ENCODE measurements at regions not wholly inside any gene's neighbourhood (a gene's known extent, or its start where the extent isn't known, plus 50 kb on each side); places are given as distances from the start of the nearest gene placed in this dataset.

DNA sequence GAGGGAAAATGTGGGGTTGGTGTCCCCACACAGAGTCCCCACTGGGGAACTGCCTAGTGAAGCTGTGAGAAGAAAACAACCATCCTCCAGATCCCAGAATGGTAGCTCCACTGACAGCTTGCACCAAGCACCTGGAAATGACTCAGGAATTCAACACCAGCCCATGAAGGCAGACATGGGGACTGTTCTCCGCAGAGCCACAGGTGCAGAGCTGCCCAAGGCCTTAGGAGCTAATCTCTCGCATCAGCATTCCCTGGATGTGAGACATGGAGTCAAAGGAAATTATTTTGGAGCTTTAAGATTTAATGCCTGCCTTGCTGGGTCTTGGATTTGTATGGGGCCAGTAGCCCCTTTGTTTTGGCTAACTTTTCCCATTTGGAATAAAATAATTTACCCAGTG, 367.9 kb downstream of the FAM133A start:
- no peak for DNase-seq (ENCODE audit: low read depth in 2 of 2)
- TF ChIP-seq, protein P1, sequence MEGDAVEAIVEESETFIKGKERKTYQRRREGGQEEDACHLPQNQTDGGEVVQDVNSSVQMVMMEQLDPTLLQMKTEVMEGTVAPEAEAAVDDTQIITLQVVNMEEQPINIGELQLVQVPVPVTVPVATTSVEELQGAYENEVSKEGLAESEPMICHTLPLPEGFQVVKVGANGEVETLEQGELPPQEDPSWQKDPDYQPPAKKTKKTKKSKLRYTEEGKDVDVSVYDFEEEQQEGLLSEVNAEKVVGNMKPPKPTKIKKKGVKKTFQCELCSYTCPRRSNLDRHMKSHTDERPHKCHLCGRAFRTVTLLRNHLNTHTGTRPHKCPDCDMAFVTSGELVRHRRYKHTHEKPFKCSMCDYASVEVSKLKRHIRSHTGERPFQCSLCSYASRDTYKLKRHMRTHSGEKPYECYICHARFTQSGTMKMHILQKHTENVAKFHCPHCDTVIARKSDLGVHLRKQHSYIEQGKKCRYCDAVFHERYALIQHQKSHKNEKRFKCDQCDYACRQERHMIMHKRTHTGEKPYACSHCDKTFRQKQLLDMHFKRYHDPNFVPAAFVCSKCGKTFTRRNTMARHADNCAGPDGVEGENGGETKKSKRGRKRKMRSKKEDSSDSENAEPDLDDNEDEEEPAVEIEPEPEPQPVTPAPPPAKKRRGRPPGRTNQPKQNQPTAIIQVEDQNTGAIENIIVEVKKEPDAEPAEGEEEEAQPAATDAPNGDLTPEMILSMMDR (IDR thresholded peaks at IDR 0.05; ENCODE audit: low read depth, low read length), result no peak
- no peak overlapping the region for H3K4me3 ChIP-seq (replicated peaks in 1 of 2; ENCODE audit: low read depth in 2 of 2, low read length in 2 of 2)

DNA sequence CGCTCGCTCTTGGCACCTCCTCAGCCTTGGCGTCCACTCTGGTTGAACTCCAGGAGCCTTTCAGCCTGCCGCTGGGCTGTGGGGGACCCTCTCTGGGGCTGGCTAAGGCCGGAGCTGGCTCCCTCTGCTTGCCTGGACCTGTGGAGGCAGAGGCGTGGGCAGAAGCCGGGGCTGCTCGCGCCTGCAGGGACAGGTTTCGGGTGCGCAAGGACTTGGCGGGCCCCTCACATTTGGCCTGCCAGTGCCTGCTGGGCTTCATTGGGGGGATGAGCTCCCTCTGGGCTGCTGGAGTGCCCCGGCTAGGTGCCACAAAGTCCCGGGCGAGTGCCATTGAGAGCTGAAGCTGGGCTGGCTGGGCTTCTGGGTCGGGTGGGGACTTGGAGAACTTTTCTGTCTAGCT, 371.7 kb downstream of the FAM133A start:
- TF ChIP-seq, protein P1 (IDR thresholded peaks at IDR 0.05; ENCODE audit: low read depth, low read length), result no peak
- no peak for DNase-seq (ENCODE audit: low read depth in 2 of 2)
- H3K4me3 ChIP-seq (replicated peaks in 1 of 2; ENCODE audit: low read depth in 2 of 2, low read length in 2 of 2), result no peak overlapping the region

DNA sequence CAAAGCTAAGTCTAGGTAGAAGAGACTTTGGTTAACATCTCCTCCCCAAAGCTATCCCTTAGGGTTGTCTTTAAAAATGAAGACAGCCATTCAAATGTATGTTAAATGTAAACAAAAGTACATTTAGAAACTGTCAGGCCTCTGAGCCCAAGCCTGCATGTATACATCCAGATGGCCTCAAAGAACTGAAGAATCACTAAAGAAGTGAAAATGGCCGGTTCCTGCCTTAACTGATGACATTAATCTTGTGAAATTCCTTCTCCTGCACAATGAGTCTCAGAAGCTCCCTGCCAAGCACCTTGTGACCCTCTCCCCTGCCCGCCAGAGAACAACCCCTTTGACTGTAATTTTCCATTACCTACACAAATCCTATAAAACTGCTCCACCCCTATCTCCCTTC, 377.9 kb downstream of the FAM133A start:
- no peak for DNase-seq (ENCODE audit: low read depth in 2 of 2)
- no peak overlapping the region for H3K4me3 ChIP-seq (replicated peaks in 1 of 2; ENCODE audit: low read depth in 2 of 2, low read length in 2 of 2)
- TF ChIP-seq, protein P1 (IDR thresholded peaks at IDR 0.05; ENCODE audit: low read depth, low read length), result no peak

DNA sequence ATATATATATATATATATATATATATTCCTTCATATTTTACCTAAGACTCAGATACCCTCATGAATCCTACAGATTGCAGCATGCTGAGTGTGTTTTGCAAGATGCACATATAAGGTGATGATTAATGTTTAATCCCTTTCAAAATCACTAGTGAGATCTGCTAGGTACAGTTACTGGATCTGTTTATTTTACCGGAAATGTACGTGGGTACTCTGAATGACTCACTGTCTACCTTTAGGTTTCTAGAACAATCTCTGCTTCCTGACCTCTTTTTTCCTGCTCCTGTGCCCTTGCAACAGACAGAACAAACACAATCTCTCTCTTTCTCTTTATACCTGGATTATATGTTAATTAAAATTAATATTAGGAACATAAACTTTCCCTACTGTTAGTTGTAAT, 379.6 kb downstream of the FAM133A start:
- TF ChIP-seq, protein P1 (IDR thresholded peaks at IDR 0.05; ENCODE audit: low read depth, low read length), result no peak
- H3K4me3 ChIP-seq (replicated peaks in 1 of 2; ENCODE audit: low read depth in 2 of 2, low read length in 2 of 2), result no peak overlapping the region
- DNase-seq (ENCODE audit: low read depth in 2 of 2), result no peak

DNA sequence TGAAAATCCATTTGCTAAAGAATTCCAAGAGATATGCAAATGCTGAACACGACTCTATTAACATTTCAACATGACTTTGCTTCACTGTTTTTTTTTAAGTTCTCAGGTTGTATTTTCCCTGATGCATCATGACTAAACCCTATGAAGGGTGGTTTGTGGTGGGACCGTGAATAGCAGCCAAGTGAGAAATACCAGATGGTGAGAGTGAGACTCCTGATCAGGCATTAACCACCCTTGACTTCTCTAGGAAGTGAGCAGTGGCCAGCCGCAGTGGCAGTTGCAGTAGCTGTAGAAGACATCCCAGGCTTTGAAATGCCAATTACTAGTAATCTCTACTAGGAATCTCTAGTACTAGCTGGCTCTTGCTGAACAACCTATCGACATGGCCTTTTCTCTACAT, 383.4 kb downstream of the FAM133A start:
- DNase-seq (ENCODE audit: low read depth in 2 of 2), result no peak
- TF ChIP-seq, protein P1 (IDR thresholded peaks at IDR 0.05; ENCODE audit: low read depth, low read length), result no peak

DNA sequence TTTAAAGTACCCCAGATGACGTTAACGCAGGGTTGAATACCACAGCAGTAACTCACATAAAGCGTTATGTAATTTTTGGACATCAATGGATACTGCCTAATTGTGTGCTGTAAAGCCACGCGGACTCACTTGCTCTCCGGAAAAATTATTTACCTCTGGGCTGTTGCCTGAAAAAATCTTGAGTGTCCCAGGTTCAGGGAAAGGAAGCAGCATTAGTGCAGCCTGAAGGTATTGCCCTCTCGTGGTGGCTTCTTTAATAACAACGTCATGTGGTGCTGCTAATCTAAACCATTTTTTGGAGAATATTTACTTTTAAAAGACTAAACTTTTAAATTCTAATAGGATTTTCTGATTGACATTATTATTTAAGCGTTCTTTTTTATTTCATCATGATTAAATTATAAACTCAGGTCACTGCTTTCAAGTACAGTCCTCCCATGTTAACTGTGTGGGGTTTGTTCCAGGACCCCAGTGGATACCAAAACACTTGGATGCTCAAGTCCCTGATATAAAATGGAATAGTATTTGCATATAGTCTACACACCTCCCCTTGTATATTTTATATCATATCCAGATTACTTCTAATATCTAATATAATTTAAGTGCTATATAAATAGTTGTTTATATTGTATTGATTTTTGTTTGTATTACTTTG, 384.8 kb downstream of the FAM133A start:
- DNase-seq (ENCODE audit: low read depth in 2 of 2), result peak in 1 of 2 donors; percentile 5
- TF ChIP-seq, protein P1 (IDR thresholded peaks at IDR 0.05; ENCODE audit: low read depth, low read length), result peak; percentile 7
- H3K4me3 ChIP-seq (replicated peaks in 1 of 2; ENCODE audit: low read depth in 2 of 2, low read length in 2 of 2), result no peak overlapping the region

More for the DNA sequence above, 383.4 kb downstream of the FAM133A start:
- no peak overlapping the region for H3K4me3 ChIP-seq (replicated peaks in 1 of 2; ENCODE audit: low read depth in 2 of 2, low read length in 2 of 2)

DNA sequence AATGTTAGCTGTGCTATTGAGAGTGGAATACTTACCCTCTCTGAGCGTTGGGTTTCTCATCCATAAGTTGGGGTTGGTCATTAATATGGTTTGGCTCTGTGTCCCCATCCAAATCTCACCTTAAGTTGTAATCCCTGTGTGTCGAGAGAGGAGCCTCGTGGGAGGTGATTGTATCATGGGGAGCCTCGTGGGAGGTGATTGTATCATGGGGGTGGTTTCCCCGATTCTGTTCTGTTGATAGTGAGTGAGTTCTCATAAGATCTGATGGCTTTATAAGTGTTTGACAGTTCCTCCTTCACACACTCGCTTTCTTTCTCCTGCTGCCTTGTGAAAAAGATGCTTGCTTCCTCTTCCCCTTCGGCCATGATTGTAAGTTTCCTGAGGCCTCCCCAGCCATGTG, 391.1 kb downstream of the FAM133A start:
- TF ChIP-seq, protein P1 (IDR thresholded peaks at IDR 0.05; ENCODE audit: low read depth, low read length), result no peak
- DNase-seq (ENCODE audit: low read depth in 2 of 2), result no peak
- H3K4me3 ChIP-seq (replicated peaks in 1 of 2; ENCODE audit: low read depth in 2 of 2, low read length in 2 of 2), result no peak overlapping the region

All from cardiac fibroblast (primary cell).